ENCODE measurements at regions not wholly inside any gene's neighbourhood (a gene's known extent, or its start where the extent isn't known, plus 50 kb on each side); places are given as distances from the start of the nearest gene placed in this dataset.

DNA sequence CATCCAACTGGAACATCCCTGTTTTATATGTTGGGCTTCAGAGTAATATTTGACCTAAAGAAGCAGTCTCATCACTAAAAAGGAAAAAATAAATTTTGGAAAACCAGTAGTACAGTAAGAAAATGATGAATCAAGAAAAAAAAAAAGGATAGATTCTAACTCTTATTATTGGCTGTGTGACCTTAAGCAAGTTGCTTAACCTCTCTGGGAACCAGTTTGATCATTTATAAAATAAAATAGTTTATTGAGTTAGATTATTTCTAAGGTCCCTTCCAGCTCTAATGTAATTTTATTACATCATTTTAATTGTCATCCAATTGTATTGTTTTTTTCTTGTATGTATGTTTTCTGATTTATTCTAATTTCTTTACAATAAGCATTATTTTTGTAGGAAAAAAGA, 127.0 kb downstream of the PRELID2 start:
- intact Hi-C loops (cut with DNase I): no loop called here
- H3K27ac ChIP-seq: no peak overlapping the region

GRCh38 chr5:145704724-145705123, 130.4 kb downstream of the PRELID2 start:
- intact Hi-C loops (cut with DNase I): no loop called here
- no peaks in the 10 kb centered on the region for H3K36me3 ChIP-seq

More for the DNA sequence above, 127.0 kb downstream of the PRELID2 start:
- Histone ChIP-seq H3K4me3 (no peak overlapping the region), H3K27me3 (no peaks in the 10 kb centered on the region), H3K4me1 (no peaks in the 10 kb centered on the region), H3K9me3 (no peaks in the 10 kb centered on the region), H3K36me3 (no peaks in the 10 kb centered on the region)
- TF ChIP-seq CTCF (IDR thresholded peaks at IDR 0.05): no peak
- no peak for TF ChIP-seq POLR2AphosphoS5 (IDR thresholded peaks at IDR 0.05; ENCODE audit: insufficient read depth in 1 of 2, low read depth in 1 of 2)
- no peak for TF ChIP-seq POLR2A (IDR thresholded peaks at IDR 0.05)
- no peak for DNase-seq (ENCODE audit: extremely low spot score in 2 of 2)

GRCh38 chr5:145703856-145704255, 131.3 kb downstream of the PRELID2 start:
- no peak overlapping the region for H3K4me3 ChIP-seq
- no peak overlapping the region for H3K27ac ChIP-seq
- intact Hi-C loops (cut with DNase I): no loop called here
- TF ChIP-seq POLR2A (IDR thresholded peaks at IDR 0.05) (no peak), POLR2AphosphoS5 (IDR thresholded peaks at IDR 0.05; ENCODE audit: insufficient read depth in 1 of 2, low read depth in 1 of 2) (no peak), CTCF (IDR thresholded peaks at IDR 0.05) (no peak)
- H3K36me3 ChIP-seq: no peaks in the 10 kb centered on the region
- no peaks in the 10 kb centered on the region for H3K4me1 ChIP-seq
- no peaks in the 10 kb centered on the region for H3K27me3 ChIP-seq
- no peak for DNase-seq (ENCODE audit: extremely low spot score in 2 of 2)
- H3K9me3 ChIP-seq: no peaks in the 10 kb centered on the region

More at GRCh38 chr5:145704724-145705123, 130.4 kb downstream of the PRELID2 start:
- TF ChIP-seq POLR2AphosphoS5 (IDR thresholded peaks at IDR 0.05; ENCODE audit: insufficient read depth in 1 of 2, low read depth in 1 of 2) (no peak), CTCF (IDR thresholded peaks at IDR 0.05) (no peak), POLR2A (IDR thresholded peaks at IDR 0.05) (no peak)
- no peak overlapping the region for H3K4me3 ChIP-seq
- H3K4me1 ChIP-seq: no peaks in the 10 kb centered on the region
- H3K9me3 ChIP-seq: no peaks in the 10 kb centered on the region
- no peaks in the 10 kb centered on the region for H3K27me3 ChIP-seq
- H3K27ac ChIP-seq: no peak overlapping the region
- DNase-seq (ENCODE audit: extremely low spot score in 2 of 2): no peak

- no peak overlapping the region for H3K27ac ChIP-seq
- no peak for DNase-seq (ENCODE audit: extremely low spot score in 2 of 2)
- H3K9me3 ChIP-seq: no peaks in the 10 kb centered on the region
- no peaks in the 10 kb centered on the region for H3K36me3 ChIP-seq
- H3K4me3 ChIP-seq: no peak overlapping the region
- TF ChIP-seq CTCF (IDR thresholded peaks at IDR 0.05) (no peak), POLR2AphosphoS5 (IDR thresholded peaks at IDR 0.05; ENCODE audit: insufficient read depth in 1 of 2, low read depth in 1 of 2) (no peak), POLR2A (IDR thresholded peaks at IDR 0.05) (no peak)
- no peaks in the 10 kb centered on the region for H3K27me3 ChIP-seq
- intact Hi-C loops (cut with DNase I): no loop called here
- no peaks in the 10 kb centered on the region for H3K4me1 ChIP-seq
Measured at GRCh38 chr5:145701404-145701803, 133.7 kb downstream of the PRELID2 start.

DNA sequence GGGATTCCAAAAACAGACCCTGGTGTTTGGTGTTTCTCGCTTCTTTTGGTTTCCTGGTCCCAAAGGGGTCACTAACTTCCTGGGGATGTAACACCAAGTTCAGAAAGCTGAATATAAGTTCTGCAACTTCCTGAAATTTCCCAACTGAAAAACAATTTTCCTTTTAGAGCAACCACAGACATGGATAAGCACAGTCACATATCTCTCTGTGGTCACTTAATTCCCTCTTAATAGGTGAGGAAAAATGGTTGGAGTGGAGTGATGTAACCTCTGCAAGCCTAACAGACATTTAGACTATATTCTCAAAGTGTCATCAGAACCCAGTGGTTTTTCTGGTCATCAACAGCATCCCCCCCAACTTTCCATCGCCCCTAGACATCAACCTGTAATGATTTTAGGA, 135.3 kb downstream of the PRELID2 start:
- Histone ChIP-seq H3K4me3 (no peak overlapping the region), H3K27me3 (no peaks in the 10 kb centered on the region), H3K9me3 (no peaks in the 10 kb centered on the region), H3K4me1 (no peaks in the 10 kb centered on the region), H3K36me3 (no peaks in the 10 kb centered on the region), H3K27ac (no peak overlapping the region)
- TF ChIP-seq POLR2A (IDR thresholded peaks at IDR 0.05): no peak
- intact Hi-C loops (cut with DNase I): no loop called here
- no peak for DNase-seq (ENCODE audit: extremely low spot score in 2 of 2)

Measured in vagina (tissue), 2 donors.